DMS153 (cell line): ENCODE measurements at regions not wholly inside any gene's neighbourhood (a gene's known extent, or its start where the extent isn't known, plus 50 kb on each side); places are given as distances from the start of the nearest gene placed in this dataset.

ENCODE experiments used
- DNase-seq: peaks from one replicate; lab custom pipeline; 2025; lab: John Stamatoyannopoulos, UW

DNA sequence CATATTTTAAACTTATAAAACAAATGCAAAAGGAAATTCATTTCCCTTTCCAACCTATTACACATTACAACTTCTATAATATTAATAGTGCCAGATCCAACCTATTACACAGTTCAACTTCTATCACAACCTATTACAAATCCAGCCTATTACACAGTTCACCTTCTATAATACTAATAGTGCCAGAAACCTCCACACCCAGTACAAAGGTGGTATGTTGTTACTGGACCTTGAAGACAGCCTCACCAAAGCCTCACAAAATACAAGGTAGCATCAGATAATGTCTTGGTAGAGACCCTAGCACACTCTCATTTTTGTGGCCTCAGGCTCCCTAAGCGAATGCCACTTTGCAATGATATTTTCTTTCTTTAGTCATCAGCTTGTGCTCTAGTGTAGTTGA is 68.7 kb upstream of the PELI2 start:
- no peak for DNase-seq

DNA sequence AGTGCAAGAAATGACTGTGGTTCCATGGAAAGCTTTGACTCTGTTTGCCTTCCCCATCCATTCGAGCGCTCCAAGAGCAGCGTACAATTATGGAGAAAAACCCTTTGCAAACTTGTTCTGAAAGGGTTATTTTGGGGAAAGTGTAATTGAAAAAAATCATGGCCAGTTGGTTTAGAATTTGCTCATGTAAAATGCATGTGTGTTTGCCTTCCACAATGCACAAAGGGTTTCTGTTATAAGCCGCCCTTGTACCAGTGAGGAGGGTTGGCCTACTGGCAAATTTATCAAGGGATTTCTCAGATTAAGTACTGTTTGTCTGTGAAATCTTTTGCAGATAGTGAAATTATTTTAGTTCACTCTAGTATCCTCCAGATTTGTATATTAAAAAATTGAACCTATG is 62.7 kb upstream of the PELI2 start:
- no peak for DNase-seq

DNA sequence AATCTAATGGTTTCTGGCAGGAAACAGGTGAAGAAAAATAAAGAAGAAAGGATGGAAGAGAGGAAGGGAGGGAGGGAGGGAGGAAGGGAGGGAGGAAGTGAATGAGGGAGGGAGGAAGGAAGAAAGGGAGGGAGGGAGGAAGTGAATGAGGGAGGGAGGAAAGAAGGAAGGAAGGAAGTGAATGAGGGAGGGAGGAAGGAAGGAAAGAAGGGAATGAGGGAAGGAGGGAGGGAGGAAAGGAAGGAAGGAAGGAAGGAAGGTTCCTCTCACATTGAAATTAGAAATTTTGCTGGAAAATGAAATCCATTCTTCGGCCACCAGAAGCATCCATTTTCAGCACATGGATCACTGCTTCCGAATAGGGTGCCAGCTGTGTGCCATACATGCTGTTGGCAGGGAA is 62.2 kb upstream of the PELI2 start:
- no peak for DNase-seq

DNA sequence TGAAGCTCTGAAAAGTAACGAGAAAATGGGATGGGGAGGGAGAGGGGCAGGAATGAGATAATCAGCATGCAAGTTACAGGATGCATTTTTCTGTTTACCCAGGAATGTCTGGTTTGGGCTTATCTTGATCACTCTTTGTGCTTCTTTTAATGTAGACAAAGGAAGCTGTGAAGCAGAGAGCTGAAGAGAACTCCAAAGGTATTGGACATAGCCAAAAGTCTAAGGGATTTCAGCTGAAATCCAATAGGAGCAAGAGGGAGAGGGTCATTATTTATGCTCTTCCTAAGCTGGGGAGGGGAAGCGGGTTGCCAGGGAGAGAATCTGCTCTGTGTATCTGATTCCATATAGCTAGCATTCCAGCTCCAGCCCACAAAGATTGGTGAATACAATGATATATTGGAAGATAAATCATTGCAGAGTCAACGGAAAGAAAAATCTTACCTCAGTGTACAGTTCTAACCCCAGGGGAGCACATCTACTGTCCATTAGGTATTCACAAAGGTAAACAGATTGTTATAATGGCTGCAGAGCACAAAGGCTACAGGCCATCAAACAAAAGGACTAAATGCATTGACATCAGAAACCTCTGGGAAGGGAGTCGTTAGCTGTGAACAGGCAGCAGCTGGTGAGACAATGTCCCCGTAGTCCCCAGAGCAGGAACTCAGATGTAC is 61.0 kb upstream of the PELI2 start:
- peak; percentile 99 for DNase-seq

DNA sequence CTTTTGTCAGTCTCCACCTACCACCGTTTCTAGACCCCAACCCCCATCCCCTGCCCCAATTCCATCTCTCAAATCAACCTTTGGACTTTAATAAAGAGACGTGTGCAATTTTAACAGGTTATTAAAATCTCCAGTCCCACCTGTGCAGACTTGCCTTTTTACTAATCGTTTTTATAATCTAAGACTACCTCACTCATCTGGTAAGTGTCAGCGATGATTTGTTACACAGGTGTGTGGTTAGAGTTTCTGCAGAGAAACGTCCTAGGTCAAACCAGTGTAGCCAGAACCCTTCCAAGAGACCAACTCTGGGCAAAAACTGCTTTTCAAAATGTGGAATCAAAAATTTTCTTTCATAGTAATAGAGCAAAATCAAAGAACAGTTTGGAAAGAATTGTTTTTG is 60.4 kb upstream of the PELI2 start:
- DNase-seq: peak; percentile 65

DNA sequence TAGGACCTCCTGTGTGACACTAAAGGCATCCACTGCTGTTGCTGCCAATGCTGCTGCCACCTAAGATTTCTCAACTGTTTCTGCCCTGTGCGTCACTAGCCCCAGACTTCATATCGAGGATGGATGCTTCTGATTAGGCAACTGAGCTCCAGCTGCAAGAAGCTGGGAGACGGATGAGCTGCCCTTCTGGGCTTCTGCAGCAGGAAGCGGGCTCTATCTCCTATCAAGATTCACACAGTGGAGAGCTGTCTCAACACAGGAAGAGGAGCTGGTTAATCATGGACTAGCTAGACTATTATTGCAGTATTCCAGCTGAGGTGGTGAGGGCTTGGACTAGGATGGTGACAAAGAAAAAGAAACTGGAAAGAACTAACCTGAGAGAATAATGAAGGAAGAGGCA is 59.2 kb upstream of the PELI2 start:
- DNase-seq: no peak

DNA sequence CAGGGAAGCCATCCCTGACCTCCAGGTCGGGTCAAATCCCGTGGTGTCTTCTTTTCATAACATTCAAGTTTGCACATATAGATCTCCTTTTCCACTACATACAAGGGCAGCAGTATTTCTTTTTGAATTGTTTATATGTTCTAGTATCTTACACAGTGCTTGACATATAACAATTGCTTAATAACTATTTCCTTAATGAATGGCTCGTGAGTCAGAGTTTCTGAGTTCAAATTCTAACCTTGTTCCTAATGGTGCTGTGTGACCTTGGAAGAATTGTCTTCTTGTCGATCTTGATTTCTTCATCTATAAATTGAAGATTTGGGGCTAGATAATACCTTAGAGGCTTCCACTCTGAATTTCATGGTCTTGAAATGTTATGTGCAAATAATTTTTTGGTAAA is 57.2 kb upstream of the PELI2 start:
- DNase-seq: no peak

DNA sequence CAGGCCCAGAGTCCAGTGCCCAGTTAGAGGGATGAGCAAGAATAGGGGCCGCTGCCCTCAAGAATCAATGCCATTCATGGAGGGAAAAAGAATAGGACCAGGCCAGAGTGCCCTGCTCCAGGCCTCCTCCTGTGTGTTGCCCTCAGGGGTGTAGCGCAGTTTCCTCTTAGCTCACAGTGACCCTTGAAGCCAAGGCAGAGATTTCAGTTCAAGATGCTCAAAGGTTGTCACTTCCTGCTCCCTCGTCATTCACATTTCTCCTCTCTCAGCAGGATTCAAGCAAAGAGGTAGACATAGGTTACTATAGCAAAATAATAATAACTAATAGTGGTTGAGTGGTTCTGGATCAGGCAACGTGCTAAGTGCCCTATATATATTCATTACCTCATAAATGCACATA is 55.1 kb upstream of the PELI2 start:
- DNase-seq: no peak

DNA sequence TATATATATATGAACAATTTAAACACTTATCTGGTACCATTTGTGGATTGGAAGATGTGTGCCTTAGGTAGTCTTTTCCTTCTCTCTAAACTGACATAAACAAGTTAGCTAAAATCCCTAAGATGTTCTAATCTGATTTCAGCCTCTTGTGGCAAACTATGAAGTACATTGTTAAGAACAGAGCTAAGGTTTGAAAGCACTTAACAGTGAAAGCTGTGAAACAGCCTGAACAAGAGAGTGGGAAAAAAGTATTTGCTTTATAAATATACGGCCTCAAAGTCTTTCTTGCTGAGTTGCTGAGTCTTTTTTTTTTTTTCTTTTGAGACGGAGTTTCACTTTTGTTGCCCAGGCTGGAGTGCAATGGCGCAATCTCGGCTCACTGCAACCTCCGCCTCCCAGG is 53.7 kb upstream of the PELI2 start:
- DNase-seq: no peak

DNA sequence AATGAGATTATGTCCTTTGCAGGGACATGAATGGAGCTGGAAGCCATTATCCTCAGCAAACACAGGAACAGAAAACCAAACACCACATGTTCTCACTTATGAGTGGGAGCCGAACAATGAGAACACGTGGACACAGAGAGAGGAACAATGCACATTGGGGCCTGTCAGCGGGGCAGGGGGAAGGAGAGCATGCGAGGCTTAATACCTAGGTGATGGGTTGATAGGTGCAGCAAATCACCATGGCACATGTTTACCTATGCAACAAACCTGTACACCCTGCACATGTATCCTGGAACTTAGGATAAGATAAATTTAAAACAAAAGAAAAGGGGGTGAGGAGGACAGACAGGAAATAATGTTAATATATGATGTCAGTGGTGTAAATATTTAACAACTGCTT is 53.0 kb upstream of the PELI2 start:
- DNase-seq: peak; percentile 61

DNA sequence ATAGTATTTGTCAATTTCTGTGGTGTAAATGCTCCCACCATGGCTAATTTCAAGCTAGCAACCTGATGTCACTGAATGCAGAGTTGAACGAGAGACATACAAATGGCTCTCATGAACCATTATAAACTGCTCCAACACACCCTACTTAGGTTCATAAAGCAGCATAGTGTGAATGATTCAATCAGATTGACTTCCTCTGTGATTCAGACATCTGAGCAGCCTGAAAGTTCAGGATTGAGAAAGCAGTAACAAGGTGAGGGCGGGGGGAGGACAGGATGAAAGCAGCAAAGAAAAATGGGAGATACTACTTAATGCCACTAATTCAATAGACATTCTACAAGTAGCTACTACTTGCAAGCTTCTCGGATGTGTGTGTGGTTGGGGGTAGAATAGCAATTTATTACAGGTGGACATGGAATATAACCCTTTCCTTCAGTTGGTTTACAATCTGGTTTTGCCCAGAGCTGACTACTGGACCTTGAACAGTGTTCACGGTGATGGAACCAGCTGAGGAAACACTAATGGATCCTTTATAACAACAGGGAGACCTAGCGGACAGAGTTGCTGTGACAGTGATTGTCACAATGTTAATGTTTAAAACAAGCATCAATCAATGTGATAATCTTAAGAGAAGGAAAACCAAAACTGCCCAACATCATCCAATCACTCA is 52.5 kb upstream of the PELI2 start:
- DNase-seq: peak; percentile 61
